PFSK-1 (cell line): ENCODE measurements at regions not wholly inside any gene's neighbourhood (a gene's known extent, or its start where the extent isn't known, plus 50 kb on each side); places are given as distances from the start of the nearest gene placed in this dataset.

Source experiments
- FOXP2 ChIP-seq: optimal IDR thresholded peaks from 2 replicates; pipeline ENCODE3; 2011; ENCODE audit warnings: borderline replicate concordance, control low read depth, inconsistent platforms; ENCODE audit not compliant: insufficient read depth; ENCODE audit errors: extremely low read length, extremely low read depth
- POLR2AphosphoS5 ChIP-seq: IDR thresholded peaks from 2 replicates; pipeline ENCODE4 v1.6.1; 2012; ENCODE audit warnings: low read depth, mild to moderate bottlenecking, control low read depth, low read length, moderate library complexity
- REST ChIP-seq, 2 experiments: IDR thresholded peaks; 2 replicates each; pipeline versions ENCODE4 v1.6.1 to v1.8.0; 2011 to 2012; ENCODE audit warnings: low read depth in 2 of 2, low read length in 2 of 2, control low read depth in 1 of 2, inconsistent platforms in 1 of 2, mild to moderate bottlenecking in 1 of 2, moderate library complexity in 1 of 2; ENCODE audit not compliant: insufficient read depth in 1 of 2
- SIN3A ChIP-seq: IDR thresholded peaks from 2 replicates; pipeline ENCODE4 v1.6.1; 2012; ENCODE audit warnings: mild to moderate bottlenecking, low read length, moderate library complexity, borderline replicate concordance; ENCODE audit not compliant: insufficient read depth
- TAF1 ChIP-seq: IDR thresholded peaks from 2 replicates; pipeline ENCODE4 v1.6.1; 2012; ENCODE audit warnings: low read length, control low read depth, borderline replicate concordance; ENCODE audit not compliant: insufficient read depth

GRCh38 chr5:111934511-111934910, 177.5 kb upstream of the NREP start:
- TF ChIP-seq FOXP2 (no peak), SIN3A (no peak), POLR2AphosphoS5 (no peak), TAF1 (no peak), REST (IDR thresholded peaks at IDR 0.05; ENCODE audit: insufficient read depth in 1 of 2, low read depth in 2 of 2, low read length in 2 of 2) (no peak)

GRCh38 chr5:111933086-111933485, 176.1 kb upstream of the NREP start:
- TF ChIP-seq REST (IDR thresholded peaks at IDR 0.05; ENCODE audit: insufficient read depth in 1 of 2, low read depth in 2 of 2, low read length in 2 of 2) (no peak), TAF1 (no peak), POLR2AphosphoS5 (no peak), FOXP2 (no peak), SIN3A (no peak)

DNA sequence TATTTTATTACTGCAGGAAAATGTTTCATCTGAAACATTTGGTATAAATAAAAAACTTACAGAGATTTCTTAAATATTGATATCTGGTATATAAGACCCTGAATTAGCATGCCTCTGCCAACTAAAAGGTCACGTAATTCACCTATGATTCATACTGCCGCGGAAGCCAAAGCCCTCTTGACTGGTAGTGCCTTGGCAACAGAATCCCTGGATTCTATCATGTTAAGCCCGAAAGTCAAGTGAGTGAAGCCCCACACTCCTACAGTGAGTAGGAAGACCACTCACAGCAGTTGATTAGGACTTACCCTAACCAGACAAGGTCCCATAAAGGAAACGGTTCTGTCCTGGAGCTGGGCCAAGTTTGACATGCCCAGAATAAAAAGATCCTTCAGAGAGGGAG, 175.6 kb upstream of the NREP start:
- TF ChIP-seq SIN3A (no peak), TAF1 (no peak), POLR2AphosphoS5 (no peak), FOXP2 (no peak), REST (IDR thresholded peaks at IDR 0.05; ENCODE audit: insufficient read depth in 1 of 2, low read depth in 2 of 2, low read length in 2 of 2) (no peak)

DNA sequence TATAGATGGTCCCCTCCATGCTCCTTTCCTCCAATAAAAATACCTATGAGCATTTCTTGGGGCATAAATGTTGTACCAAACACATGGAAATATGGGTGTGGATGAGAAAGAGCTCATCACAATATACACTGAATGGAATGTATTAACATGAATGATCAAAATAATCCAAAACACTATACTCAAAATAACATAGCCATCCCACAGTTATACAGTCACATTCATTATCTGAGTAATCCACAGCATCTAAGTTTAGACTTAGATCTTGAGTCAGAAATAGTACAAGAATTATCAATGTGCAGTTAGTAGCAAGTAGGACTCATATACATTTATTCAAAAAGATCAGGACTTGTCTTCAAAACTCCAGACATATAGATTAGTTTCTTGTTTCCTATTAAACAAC, 175.2 kb upstream of the NREP start:
- TF ChIP-seq POLR2AphosphoS5 (no peak), REST (IDR thresholded peaks at IDR 0.05; ENCODE audit: insufficient read depth in 1 of 2, low read depth in 2 of 2, low read length in 2 of 2) (no peak), FOXP2 (no peak), TAF1 (no peak)

- TF ChIP-seq FOXP2, result no peak
- TF ChIP-seq TAF1, result no peak
- TF ChIP-seq REST (IDR thresholded peaks at IDR 0.05; ENCODE audit: insufficient read depth in 1 of 2, low read depth in 2 of 2, low read length in 2 of 2), result no peak
- no peak for TF ChIP-seq POLR2AphosphoS5
- no peak for TF ChIP-seq SIN3A
Measured at GRCh38 chr5:111931655-111932054, 174.7 kb upstream of the NREP start.
